CD14-positive monocyte (primary cell): ENCODE measurements at regions not wholly inside any gene's neighbourhood (a gene's known extent, or its start where the extent isn't known, plus 50 kb on each side); places are given as distances from the start of the nearest gene placed in this dataset. TPM values are rescaled to one million over a fixed set of nuclear protein-coding genes. Genes with fewer than 3 reads are reported as not detected.
"Not testable (repeated sequence)": the region's sequence is repeated elsewhere in the genome, so short reads cannot be mapped to it uniquely, and the experiment has no call there.

Experiments
- DNase-seq, 3 donors: peaks; one replicate each; pipeline ENCODE4 v3.0.0-alpha.2; 2011 to 2022
- H2AFZ ChIP-seq: 2 replicates; pipeline ENCODE4 v1.6.0; 2012; ENCODE audit warnings: mild to moderate bottlenecking, low read depth, low read length, inconsistent platforms; ENCODE audit not compliant: insufficient read depth, poor library complexity, severe bottlenecking
- H3K27ac ChIP-seq, 2 donors: 1 replicate in 1 of 2; 2 replicates in 1 of 2; pipeline ENCODE4 v1.5.1; 2012 to 2013; ENCODE audit warnings: low read length in 2 of 2, control low read depth in 1 of 2, inconsistent platforms in 1 of 2, low read depth in 1 of 2, mild to moderate bottlenecking in 1 of 2
- H3K27me3 ChIP-seq, 2 donors: one replicate each; pipeline versions ENCODE4 v1.6.0 to v1.6.1; 2011 to 2013; ENCODE audit warnings: low read length in 2 of 2; ENCODE audit not compliant: control insufficient read depth in 2 of 2, insufficient read depth in 2 of 2
- H3K36me3 ChIP-seq, 2 donors: replicated peaks in 1 of 2; 1 replicate in 1 of 2; 2 replicates in 1 of 2; pipeline versions ENCODE4 v1.5.1 to v1.6.1; 2012 to 2013; ENCODE audit warnings: low read length in 2 of 2, control low read depth in 1 of 2, inconsistent platforms in 1 of 2, mild to moderate bottlenecking in 1 of 2; ENCODE audit not compliant: insufficient read depth in 2 of 2, control insufficient read depth in 1 of 2
- H3K4me1 ChIP-seq, 2 donors: 1 replicate in 1 of 2; 2 replicates in 1 of 2; pipeline versions ENCODE4 v1.5.1 to v1.6.1; 2012 to 2013; ENCODE audit warnings: low read length in 2 of 2, control low read depth in 1 of 2, inconsistent platforms in 1 of 2, mild to moderate bottlenecking in 1 of 2, moderate library complexity in 1 of 2; ENCODE audit not compliant: insufficient read depth in 2 of 2, control insufficient read depth in 1 of 2
- H3K4me2 ChIP-seq: replicated peaks from 2 replicates; pipeline ENCODE3; 2012; ENCODE audit warnings: low read length, moderate library complexity, mild to moderate bottlenecking; ENCODE audit not compliant: poor library complexity, severe bottlenecking; ENCODE audit errors: extremely low read depth
- H3K4me3 ChIP-seq, 3 experiments: fragments of 200-600 bp in 1 of 3; sonication (generic) in 1 of 3; replicated peaks in 1 of 3; 1 replicate in 2 of 3; 2 replicates in 1 of 3; pipeline ENCODE4 v1.5.1; 2011 to 2013; ENCODE audit warnings: low read length in 3 of 3, mild to moderate bottlenecking in 3 of 3, control low read depth in 2 of 3, low read depth in 2 of 3, inconsistent platforms in 1 of 3, moderate library complexity in 1 of 3
- H3K79me2 ChIP-seq: 2 replicates; pipeline ENCODE4 v1.6.0; 2012; ENCODE audit warnings: mild to moderate bottlenecking, control low read depth, inconsistent platforms, low read length, moderate library complexity; ENCODE audit not compliant: insufficient read depth
- H3K9ac ChIP-seq: 2 replicates; pipeline ENCODE4 v1.6.0; 2017; ENCODE audit warnings: low read length, mild to moderate bottlenecking; ENCODE audit not compliant: insufficient read depth, poor library complexity, severe bottlenecking
- H3K9me3 ChIP-seq, 2 donors: replicated peaks in 1 of 2; 1 replicate in 1 of 2; 2 replicates in 1 of 2; pipeline versions ENCODE4 v1.5.1 to v1.6.1; 2012 to 2013; ENCODE audit warnings: low read length in 2 of 2, control low read depth in 1 of 2; ENCODE audit not compliant: control insufficient read depth in 1 of 2, insufficient read depth in 1 of 2
- H4K20me1 ChIP-seq: 2 replicates; pipeline ENCODE4 v1.6.0; 2012; ENCODE audit warnings: mild to moderate bottlenecking, low read length, control low read depth, moderate library complexity; ENCODE audit not compliant: insufficient read depth
- H3K27ac Mint-ChIP-seq, 7 donors: one replicate each; pipeline ENCODE4 v1.8.0; 2020; ENCODE audit warnings: mild to moderate bottlenecking in 7 of 7, mixed read lengths in 7 of 7, moderate library complexity in 6 of 7, inconsistent platforms in 2 of 7
- H3K27me3 Mint-ChIP-seq, 3 donors: one replicate each; pipeline ENCODE4 v1.8.0; 2021 to 2022; ENCODE audit warnings: low read depth in 3 of 3, mild to moderate bottlenecking in 3 of 3, mixed read lengths in 3 of 3, moderate library complexity in 3 of 3, inconsistent platforms in 1 of 3
- H3K36me3 Mint-ChIP-seq, 2 donors: one replicate each; pipeline ENCODE4 v1.8.0; 2020; ENCODE audit warnings: mixed read lengths in 2 of 2, inconsistent platforms in 1 of 2, mild to moderate bottlenecking in 1 of 2
- H3K4me1 Mint-ChIP-seq: one replicate; pipeline ENCODE4 v1.8.0; 2020; ENCODE audit warnings: mild to moderate bottlenecking, mixed read lengths
- H3K4me3 Mint-ChIP-seq, 2 donors: one replicate each; pipeline ENCODE4 v1.8.0; 2020; ENCODE audit warnings: mild to moderate bottlenecking in 2 of 2, mixed read lengths in 2 of 2, moderate library complexity in 1 of 2
- H3K9me3 Mint-ChIP-seq, 7 donors: one replicate each; pipeline ENCODE4 v1.8.0; 2020 to 2022; ENCODE audit warnings: mixed read lengths in 7 of 7, mild to moderate bottlenecking in 6 of 7, moderate library complexity in 6 of 7, inconsistent platforms in 2 of 7
- WGBS: methylation state at CpG from one replicate; pipeline ENCODE4 v1.1.5; 2013; ENCODE audit warnings: missing lambda C conversion rate; ENCODE audit not compliant: insufficient coverage; 5-methylcytosine and 5-hydroxymethylcytosine counted together
- intact Hi-C, 2 donors: fragments of 100-400 bp; cut with micrococcal nuclease; formaldehyde crosslinking; loops; one replicate each; pipeline versions ENCODE4 v1.15.0 to v1.15.1; 2023
- small RNA-seq: library from RNA; depleted of rRNA; stranded (forward); fragments of <200 nt; gene quantifications from one replicate; pipeline ENCODE3, GENCODE V24; 2012; ENCODE audit warnings: low read depth; ENCODE audit not compliant: insufficient read length

DNA sequence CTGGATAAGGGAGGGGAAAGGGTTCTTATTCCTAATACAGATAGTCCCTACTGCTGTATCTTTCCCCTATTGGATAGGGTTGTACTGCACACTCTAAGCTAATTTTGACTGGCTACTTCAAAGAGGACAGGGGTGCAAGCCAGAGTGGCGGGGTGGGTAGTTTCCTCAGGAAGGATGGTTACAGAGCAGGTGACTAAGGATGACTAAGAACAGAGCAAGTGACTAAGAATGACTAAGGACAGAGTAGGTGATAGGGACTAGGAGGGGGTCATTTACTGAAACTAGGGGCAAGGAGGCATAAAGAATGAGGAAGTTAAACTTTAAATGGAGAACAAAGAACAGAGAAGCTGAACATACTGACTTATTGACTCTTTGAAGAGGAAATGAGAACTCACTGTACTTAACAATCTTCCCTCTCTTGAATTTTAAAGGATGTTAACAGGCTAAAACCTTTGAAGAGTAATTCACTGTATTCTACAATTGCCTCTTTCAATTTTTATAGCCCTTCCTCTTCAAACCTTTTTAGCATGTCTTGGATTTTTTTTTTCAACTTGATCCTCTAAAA, 381.5 kb downstream of the FOXD4L6 start:
- H3K9me3 Mint-ChIP-seq, H2AFZ ChIP-seq, H3K36me3 Mint-ChIP-seq, H3K27me3 Mint-ChIP-seq, intact Hi-C loops, H3K9ac ChIP-seq, H3K27me3 ChIP-seq, H3K4me3 Mint-ChIP-seq, H4K20me1 ChIP-seq, H3K4me2 ChIP-seq, H3K4me1 Mint-ChIP-seq, H3K79me2 ChIP-seq, H3K27ac ChIP-seq, H3K27ac Mint-ChIP-seq, H3K9me3 ChIP-seq, H3K4me3 ChIP-seq, DNase-seq, H3K4me1 ChIP-seq, H3K36me3 ChIP-seq: not testable (repeated sequence)
- WGBS: no CpG with 5 or more reads among the region's 1 CpG

Small RNA genes in the stretch of these regions (small RNA-seq; reads per million reads assigned to genes)
- not detected for gene RNU6-156P
